ENCODE measurements at regions not wholly inside any gene's neighbourhood (a gene's known extent, or its start where the extent isn't known, plus 50 kb on each side); places are given as distances from the start of the nearest gene placed in this dataset.
"Not testable (repeated sequence)": the region's sequence is repeated elsewhere in the genome, so short reads cannot be mapped to it uniquely, and the experiment has no call there.

- H3K27me3 ChIP-seq (ENCODE audit: control insufficient read depth, insufficient read depth, low read length) = no peaks in the 10 kb centered on the region
- H3K27ac ChIP-seq (ENCODE audit: low read depth, low read length) = no peak overlapping the region
- ChIA-PET POLR2A (no interaction called here), CTCF (no interaction called here)
- DNase-seq (ENCODE audit: low read depth, low spot score) = no peak
- no peaks in the 10 kb centered on the region for H3K9me3 ChIP-seq (ENCODE audit: control insufficient read depth, insufficient read depth, low read length)
- H3K4me3 ChIP-seq (ENCODE audit: low read depth, low read length) = no peak overlapping the region
- TF ChIP-seq, protein P1, sequence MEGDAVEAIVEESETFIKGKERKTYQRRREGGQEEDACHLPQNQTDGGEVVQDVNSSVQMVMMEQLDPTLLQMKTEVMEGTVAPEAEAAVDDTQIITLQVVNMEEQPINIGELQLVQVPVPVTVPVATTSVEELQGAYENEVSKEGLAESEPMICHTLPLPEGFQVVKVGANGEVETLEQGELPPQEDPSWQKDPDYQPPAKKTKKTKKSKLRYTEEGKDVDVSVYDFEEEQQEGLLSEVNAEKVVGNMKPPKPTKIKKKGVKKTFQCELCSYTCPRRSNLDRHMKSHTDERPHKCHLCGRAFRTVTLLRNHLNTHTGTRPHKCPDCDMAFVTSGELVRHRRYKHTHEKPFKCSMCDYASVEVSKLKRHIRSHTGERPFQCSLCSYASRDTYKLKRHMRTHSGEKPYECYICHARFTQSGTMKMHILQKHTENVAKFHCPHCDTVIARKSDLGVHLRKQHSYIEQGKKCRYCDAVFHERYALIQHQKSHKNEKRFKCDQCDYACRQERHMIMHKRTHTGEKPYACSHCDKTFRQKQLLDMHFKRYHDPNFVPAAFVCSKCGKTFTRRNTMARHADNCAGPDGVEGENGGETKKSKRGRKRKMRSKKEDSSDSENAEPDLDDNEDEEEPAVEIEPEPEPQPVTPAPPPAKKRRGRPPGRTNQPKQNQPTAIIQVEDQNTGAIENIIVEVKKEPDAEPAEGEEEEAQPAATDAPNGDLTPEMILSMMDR (IDR thresholded peaks at IDR 0.05; ENCODE audit: low read depth, low read length) = no peak
Observed at GRCh38 chr6:49322861-49323260, 140.2 kb downstream of the MMUT start.

GRCh38 chr6:49321561-49322072 lies 141.4 kb downstream of the MMUT start:
- Histone ChIP-seq H3K27me3 (ENCODE audit: control insufficient read depth, insufficient read depth, low read length) (no peaks in the 10 kb centered on the region), H3K27ac (ENCODE audit: low read depth, low read length) (no peak overlapping the region), H3K4me3 (ENCODE audit: low read depth, low read length) (no peak overlapping the region), H3K9me3 (ENCODE audit: control insufficient read depth, insufficient read depth, low read length) (no peaks in the 10 kb centered on the region)
- CTCF ChIA-PET = no interaction called here
- TF ChIP-seq, protein P1 (IDR thresholded peaks at IDR 0.05; ENCODE audit: low read depth, low read length) = no peak
- POLR2A ChIA-PET = no interaction called here
- DNase-seq (ENCODE audit: low read depth, low spot score) = no peak

- POLR2A ChIA-PET = no interaction called here
- no peak overlapping the region for H3K27ac ChIP-seq (ENCODE audit: low read depth, low read length)
- TF ChIP-seq, protein P1 (IDR thresholded peaks at IDR 0.05; ENCODE audit: low read depth, low read length) = no peak
- no peak overlapping the region for H3K4me3 ChIP-seq (ENCODE audit: low read depth, low read length)
- CTCF ChIA-PET = no interaction called here
- no peaks in the 10 kb centered on the region for H3K27me3 ChIP-seq (ENCODE audit: control insufficient read depth, insufficient read depth, low read length)
- DNase-seq (ENCODE audit: low read depth, low spot score) = no peak
- H3K9me3 ChIP-seq (ENCODE audit: control insufficient read depth, insufficient read depth, low read length) = no peaks in the 10 kb centered on the region
Observed at GRCh38 chr6:49305010-49305409, 158.0 kb downstream of the MMUT start.

DNA sequence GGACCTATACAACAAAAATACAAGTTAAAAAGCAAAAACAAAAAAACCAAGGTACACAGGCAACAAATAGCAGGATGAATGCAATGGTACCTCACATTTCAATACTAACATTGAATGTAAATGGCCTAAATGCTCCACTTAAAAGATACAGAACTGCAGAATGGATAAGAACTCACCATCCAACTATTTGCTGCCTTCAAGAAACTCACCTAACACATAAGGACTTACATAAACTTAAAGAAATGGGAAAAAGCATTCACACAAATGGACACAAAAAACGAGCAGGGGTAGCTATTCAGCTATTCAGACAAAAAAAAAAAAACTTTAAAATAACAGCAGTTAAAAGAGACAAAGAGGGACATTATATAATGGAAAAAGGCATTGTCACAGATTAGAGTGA lies 158.7 kb downstream of the MMUT start:
- CTCF ChIA-PET; H3K27ac ChIP-seq (ENCODE audit: low read depth, low read length); H3K4me3 ChIP-seq (ENCODE audit: low read depth, low read length); POLR2A ChIA-PET; H3K9me3 ChIP-seq (ENCODE audit: control insufficient read depth, insufficient read depth, low read length); DNase-seq (ENCODE audit: low read depth, low spot score); H3K27me3 ChIP-seq (ENCODE audit: control insufficient read depth, insufficient read depth, low read length): not testable (repeated sequence)

DNA sequence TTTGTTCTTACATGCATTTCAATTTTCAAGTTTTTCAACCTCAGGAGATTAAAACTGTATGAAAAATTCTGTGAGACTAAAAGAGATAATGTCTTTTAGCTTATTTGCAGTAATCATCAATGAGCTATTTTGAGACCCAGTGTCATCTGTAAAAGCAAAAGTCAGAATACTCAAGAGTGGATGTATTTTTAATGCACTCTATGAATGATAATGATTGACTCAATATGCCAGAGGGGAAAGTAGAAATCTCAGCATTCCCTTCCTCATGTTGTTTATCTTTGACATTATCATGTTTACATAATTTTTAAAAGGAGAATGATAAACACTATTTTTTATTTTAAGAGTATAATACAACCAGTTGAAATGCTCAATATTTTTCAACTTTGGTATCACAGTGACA lies 162.1 kb downstream of the MMUT start:
- no peaks in the 10 kb centered on the region for H3K27me3 ChIP-seq (ENCODE audit: control insufficient read depth, insufficient read depth, low read length)
- H3K4me3 ChIP-seq (ENCODE audit: low read depth, low read length) = no peak overlapping the region
- no peak for DNase-seq (ENCODE audit: low read depth, low spot score)
- ChIA-PET POLR2A (no interaction called here), CTCF (interaction anchor here (0.6 kb wide), 1 partner anchor 53 kb away, joined by 3 read pairs; no protein-coding TSS in a partner anchor)
- H3K27ac ChIP-seq (ENCODE audit: low read depth, low read length) = no peak overlapping the region
- H3K9me3 ChIP-seq (ENCODE audit: control insufficient read depth, insufficient read depth, low read length) = no peaks in the 10 kb centered on the region
- TF ChIP-seq, protein P1 (IDR thresholded peaks at IDR 0.05; ENCODE audit: low read depth, low read length) = no peak

DNA sequence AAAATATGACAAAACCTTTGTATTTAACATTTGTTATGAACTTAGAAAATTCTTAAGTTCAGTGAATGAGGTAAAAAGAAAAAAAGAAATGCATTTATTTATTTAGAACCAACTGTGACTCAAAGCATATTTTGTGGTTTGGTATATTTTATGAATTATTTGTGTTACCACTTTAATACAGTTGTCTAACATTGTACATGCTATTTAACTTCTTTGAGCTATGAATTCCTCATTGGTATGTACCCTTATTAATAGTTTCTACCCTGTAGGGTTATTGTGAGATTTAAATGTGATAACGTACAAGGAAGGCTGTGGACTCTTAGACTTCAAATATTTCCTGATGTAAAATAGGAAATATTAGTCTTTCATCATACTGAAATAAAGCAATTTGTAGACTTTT lies 162.6 kb downstream of the MMUT start:
- POLR2A ChIA-PET = no interaction called here

More for the DNA sequence above, 162.6 kb downstream of the MMUT start:
- no peak for DNase-seq (ENCODE audit: low read depth, low spot score)
- Histone ChIP-seq H3K27me3 (ENCODE audit: control insufficient read depth, insufficient read depth, low read length) (no peaks in the 10 kb centered on the region), H3K9me3 (ENCODE audit: control insufficient read depth, insufficient read depth, low read length) (no peaks in the 10 kb centered on the region), H3K4me3 (ENCODE audit: low read depth, low read length) (no peak overlapping the region), H3K27ac (ENCODE audit: low read depth, low read length) (no peak overlapping the region)
- CTCF ChIA-PET = no interaction called here
- TF ChIP-seq, protein P1 (IDR thresholded peaks at IDR 0.05; ENCODE audit: low read depth, low read length) = no peak
